NCI-H1694 (cell line): ENCODE measurements at regions not wholly inside any gene's neighbourhood (a gene's known extent, or its start where the extent isn't known, plus 50 kb on each side); places are given as distances from the start of the nearest gene placed in this dataset.
"Not testable (repeated sequence)": the region's sequence is repeated elsewhere in the genome, so short reads cannot be mapped to it uniquely, and the experiment has no call there.

Source experiments
- DNase-seq: peaks from one replicate; lab custom pipeline; 2025; lab: John Stamatoyannopoulos, UW

DNA sequence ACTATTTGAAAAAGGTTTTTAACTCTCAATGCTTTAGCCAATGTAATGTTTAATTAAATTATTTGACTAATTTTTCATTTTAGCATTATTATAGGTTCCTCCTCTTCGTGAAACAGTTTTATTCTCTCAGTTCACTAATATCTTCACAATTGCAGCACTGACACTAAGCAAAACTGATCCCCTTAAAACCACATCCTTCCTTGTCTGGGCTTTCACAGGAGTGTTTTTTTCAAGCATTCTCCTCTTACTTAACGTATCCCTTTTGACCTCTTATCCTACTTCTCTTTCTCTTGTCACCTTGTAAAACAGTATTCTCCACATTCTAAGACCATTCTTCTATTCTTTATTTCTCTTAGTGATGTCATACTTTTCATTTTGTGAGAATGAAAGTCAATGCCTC lies 112.8 kb downstream of the DSC3 start:
- no peak for DNase-seq

- no peak for DNase-seq
These were observed 113.5 kb downstream of the DSC3 start for GRCh38 chr18:30929065-30929464.

DNA sequence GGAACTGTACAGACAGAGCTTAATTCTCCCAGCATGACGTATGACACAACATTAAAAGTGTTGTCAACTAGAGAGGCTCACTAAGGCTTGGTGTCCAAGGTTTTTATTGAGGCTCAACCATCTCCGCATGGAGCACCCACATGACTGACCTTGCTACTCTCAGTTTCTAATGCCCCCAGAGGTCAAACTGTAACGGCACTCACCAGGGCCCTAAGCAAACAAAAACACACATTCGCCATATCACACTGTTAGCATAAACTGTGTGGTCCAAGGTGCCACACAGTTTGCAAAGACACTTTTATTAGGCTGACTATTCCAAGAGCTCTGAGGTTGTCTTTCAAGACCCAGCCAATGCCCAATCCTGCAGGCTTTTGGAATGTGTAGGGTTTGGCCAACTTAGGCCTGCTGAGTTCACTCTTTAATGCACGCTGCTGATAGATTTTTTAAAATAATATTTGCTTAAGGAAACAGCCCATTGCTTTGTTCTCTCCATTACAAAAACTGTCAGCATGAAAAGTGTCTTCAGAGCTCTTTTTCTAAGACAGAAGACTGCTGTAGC lies 114.9 kb downstream of the DSC3 start:
- no peak for DNase-seq

DNA sequence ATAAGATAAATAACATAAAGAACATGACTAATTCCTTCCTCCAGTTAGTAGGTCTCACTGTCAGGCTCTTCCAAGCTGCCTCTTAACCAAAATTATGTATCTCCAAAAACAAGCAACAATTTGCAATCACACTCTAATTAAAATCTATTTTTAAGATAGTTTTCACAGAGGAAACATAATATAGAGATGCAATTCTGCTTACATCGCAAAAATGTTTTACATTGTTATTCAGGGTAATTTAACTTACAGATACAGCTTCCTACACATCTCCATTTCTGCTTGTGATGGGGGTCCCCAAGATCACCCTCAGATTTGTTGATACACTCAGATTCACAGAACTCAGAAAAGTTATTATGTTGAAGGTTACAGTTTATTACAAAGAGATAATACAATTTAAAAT lies 115.5 kb downstream of the DSC3 start:
- no peak for DNase-seq

GRCh38 chr18:30925795-30926194 lies 116.7 kb downstream of the DSC3 start:
- no peak for DNase-seq

GRCh38 chr18:30920757-30921156 lies 121.8 kb downstream of the DSC3 start:
- no peak for DNase-seq

DNA sequence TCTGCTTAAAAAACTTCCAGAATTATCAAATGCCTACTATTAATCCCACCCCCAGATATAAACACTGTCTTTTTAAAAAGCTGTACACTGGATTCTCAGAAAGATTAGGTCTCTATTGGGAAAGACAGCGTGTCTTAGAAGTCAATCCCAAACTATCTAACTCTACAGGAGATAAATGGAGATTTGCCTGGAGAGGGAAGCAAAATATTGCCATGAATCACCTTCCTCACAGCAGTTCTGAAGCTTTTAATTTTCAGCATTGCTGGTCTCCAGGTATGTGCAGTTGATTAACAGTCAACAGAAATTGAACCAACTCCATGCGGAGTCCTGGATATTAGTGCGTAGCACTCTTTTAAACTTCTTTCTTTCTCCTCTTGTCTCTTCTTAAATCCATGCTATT lies 122.2 kb downstream of the DSC3 start:
- DNase-seq = no peak

GRCh38 chr18:30917651-30918050 lies 124.9 kb downstream of the DSC3 start:
- DNase-seq = no peak

DNA sequence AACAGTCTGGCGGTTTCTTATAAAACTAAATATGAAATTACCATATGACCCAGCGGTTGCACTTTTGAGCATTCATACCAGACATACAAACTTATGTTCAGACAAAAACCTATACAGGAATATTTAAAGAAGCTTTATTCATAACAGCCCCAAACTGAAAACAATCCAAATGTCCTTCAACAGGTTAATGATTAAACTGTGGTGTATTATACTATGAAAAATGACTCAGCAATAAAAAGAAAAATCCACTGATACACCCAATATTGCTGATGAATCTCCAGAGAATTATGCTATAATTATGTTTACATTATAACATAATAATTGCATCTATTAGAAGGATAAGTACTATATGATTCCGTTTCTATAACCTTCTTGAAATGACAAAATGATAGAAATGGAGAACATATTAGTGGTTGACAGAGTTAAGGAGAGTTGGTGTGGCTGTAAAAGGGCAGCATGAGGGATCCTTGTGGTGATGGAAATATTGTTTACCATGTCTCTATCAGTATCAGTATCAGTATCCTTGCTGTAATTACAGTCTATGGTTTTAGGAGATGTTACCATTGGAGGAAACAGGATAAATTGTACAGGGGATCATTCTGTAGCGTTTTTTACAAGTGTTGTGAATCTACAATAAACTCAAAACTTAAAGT lies 127.1 kb downstream of the DSC3 start:
- no peak for DNase-seq

DNA sequence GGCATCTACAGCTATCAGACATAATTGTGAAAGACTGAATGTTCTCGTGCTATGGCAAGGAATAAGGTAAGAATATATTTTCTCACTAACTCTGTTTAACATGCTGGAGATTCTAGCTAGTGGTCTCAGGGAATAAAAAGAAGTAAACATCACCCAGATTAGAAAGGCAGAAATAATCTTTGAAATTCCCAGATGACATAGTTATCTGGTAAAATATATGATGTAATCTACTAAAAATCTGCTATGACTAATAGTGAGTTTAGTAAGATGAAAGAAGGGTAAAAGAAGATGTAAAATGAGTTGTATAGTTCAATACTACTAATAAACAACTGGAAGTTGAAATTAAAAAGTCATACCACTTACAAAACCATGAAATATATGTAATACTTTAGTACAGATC lies 134.2 kb downstream of the DSC3 start:
- DNase-seq = no peak

GRCh38 chr18:30903566-30903965 lies 139.0 kb downstream of the DSC3 start:
- DNase-seq = no peak

DNA sequence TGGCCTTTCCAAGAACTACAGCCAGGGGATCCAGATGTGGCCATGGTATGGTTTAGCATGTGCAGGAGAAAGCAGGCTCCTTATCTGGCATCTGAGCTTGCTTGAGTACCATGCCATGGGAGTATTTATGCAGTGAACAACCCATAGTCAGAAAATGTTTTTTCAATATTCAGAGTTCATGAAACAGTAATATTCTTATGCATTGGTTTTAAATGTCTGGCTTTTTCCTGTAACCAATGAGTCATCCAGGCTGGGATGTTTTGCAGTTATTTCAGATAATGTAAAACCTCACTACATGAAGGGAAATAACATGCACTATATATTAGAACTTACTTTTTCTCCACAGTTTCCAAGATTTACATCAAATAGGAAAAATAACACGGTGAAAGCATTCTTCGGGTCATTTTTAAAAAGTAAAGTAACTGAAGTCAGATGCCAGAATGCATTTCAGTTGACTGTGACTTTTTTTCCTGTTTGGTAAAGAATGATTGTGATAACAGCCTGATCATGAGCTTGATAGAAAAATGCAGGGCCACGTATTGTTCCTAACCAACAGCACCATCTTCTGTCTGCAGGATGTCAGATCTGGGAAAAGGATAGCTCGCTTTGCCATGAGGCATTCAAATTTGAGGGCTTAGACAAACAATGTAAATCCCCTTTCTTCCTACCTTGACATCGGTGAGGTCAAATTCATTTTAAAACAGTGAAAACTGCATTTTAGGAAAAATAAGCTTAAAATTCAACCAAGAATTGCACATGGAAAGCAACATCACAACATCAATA lies 152.8 kb downstream of the DSC3 start:
- DNase-seq = no peak

GRCh38 chr18:30888344-30888743 lies 154.2 kb downstream of the DSC3 start:
- DNase-seq = no peak

GRCh38 chr18:30886998-30887397 lies 155.5 kb downstream of the DSC3 start:
- DNase-seq = no peak

GRCh38 chr18:30870466-30870865 lies 172.1 kb downstream of the DSC3 start:
- no peak for DNase-seq

GRCh38 chr18:30862900-30863299 lies 179.6 kb downstream of the DSC3 start:
- DNase-seq = no peak

GRCh38 chr18:30860741-30861140 lies 181.8 kb downstream of the DSC3 start:
- no peak for DNase-seq

GRCh38 chr18:30859036-30859435 lies 183.5 kb downstream of the DSC3 start:
- DNase-seq = no peak

- DNase-seq = no peak
These were observed 184.0 kb downstream of the DSC3 start for GRCh38 chr18:30858560-30858959.

GRCh38 chr18:30855762-30856161 lies 186.8 kb downstream of the DSC3 start:
- no peak for DNase-seq

DNA sequence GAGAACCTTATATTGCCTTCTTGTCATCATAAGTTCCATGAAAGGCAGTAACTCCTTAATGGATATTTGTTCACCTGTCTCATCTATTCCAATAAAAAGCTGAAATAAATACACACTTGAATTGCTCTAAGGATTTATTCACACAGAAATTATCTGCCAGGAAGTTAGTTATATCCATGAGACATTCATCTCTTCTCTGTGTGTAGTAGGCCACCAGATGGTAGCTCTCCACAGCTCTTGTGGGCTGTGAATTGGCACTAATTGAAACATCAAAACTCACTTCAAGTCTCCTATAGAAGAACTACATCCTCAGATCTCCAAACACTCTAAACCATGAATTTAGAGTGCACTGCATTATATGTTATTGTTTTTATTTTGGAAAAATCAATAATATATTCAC lies 189.6 kb downstream of the DSC3 start:
- DNase-seq = no peak

DNA sequence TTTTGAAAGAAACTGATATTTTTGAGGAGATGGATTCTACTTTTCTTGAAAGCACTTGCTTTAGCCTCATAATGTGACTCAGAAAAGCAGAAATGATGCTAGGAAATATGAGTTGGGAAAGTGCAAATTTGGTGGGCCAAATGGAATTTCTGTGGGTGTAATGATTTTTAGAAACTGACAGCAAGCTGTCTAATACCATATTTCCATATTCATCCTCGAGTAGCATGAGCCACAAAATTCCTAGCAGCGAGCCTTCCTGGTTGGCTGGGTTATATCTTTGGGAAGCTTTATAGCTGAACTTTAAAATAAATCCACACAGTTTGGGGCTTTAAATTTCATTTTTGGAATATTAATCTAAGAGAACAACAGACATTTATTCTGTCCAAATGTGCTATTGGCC lies 190.0 kb downstream of the DSC3 start:
- no peak for DNase-seq

- not testable (repeated sequence) for DNase-seq
These were observed 203.4 kb downstream of the DSC3 start for GRCh38 chr18:30839056-30839561.
